ENCODE measurements at regions not wholly inside any gene's neighbourhood (a gene's known extent, or its start where the extent isn't known, plus 50 kb on each side); places are given as distances from the start of the nearest gene placed in this dataset.
"Not testable (repeated sequence)": the region's sequence is repeated elsewhere in the genome, so short reads cannot be mapped to it uniquely, and the experiment has no call there.

DNA sequence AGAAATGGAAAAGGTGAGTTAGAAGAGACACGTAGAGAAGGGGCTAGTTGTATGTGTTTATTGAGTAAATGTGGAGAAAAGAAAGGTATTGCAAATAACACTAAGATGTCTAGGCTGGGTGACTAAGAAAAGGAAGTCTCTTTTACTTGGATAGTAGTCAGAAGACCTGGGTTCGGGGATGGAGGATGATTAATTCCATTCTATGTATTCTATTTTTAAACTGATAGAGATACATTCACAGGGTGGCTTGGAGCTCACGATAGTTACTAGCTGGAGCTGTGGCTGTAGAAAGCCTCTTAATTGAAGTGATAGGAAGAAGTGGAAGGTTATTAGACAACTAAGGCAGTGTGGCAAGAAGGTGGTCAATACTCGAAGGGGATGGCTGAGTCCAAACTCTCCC lies 65.9 kb upstream of the TNIK start (continued):
- no peak for TF ChIP-seq RNF2 (IDR thresholded peaks at IDR 0.05; ENCODE audit: borderline replicate concordance, low read depth)
- no peak for TF ChIP-seq NR3C1 (IDR thresholded peaks at IDR 0.05)
- no peak for TF ChIP-seq ESRRA (IDR thresholded peaks at IDR 0.05; ENCODE audit: borderline replicate concordance, low read length)
- TF ChIP-seq, protein P1, sequence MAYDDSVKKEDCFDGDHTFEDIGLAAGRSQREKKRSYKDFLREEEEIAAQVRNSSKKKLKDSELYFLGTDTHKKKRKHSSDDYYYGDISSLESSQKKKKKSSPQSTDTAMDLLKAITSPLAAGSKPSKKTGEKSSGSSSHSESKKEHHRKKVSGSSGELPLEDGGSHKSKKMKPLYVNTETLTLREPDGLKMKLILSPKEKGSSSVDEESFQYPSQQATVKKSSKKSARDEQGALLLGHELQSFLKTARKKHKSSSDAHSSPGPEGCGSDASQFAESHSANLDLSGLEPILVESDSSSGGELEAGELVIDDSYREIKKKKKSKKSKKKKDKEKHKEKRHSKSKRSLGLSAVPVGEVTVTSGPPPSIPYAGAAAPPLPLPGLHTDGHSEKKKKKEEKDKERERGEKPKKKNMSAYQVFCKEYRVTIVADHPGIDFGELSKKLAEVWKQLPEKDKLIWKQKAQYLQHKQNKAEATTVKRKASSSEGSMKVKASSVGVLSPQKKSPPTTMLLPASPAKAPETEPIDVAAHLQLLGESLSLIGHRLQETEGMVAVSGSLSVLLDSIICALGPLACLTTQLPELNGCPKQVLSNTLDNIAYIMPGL (CRISPR knock-in tag; IDR thresholded peaks at IDR 0.05; ENCODE audit: borderline replicate concordance) = no peak
- TF ChIP-seq KDM1A (IDR thresholded peaks at IDR 0.05; ENCODE audit: low read depth) = no peak

DNA sequence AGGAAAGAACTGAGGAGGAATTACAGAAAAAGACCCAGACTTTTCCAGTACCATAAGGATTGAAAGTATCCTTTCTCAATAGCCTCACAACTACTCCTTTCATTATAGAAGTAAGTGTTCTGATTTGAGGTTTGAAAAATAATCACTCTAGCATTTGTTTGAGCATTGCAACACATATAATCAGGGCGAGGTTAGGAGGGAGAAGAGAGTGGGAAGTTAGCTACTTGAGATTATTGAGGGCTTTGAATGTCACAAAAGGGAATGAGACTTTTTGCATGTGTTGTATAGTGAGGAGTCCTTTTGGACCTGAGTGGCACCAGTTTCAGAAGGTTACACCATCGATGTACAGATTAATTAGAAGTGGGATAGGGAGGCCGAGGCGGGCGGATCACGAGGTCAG lies 65.2 kb upstream of the TNIK start:
- FAIRE-seq (no peak), ATAC-seq (no peak), DNase-seq (ENCODE audit: low read depth in 1 of 2, low spot score in 1 of 2) (no peak)
- H3K9me3 ChIP-seq = no peaks in the 10 kb centered on the region
- TF ChIP-seq RFX5 (IDR thresholded peaks at IDR 0.05) = no peak
- POLR2A ChIA-PET = no interaction called here
- H3K4me2 ChIP-seq = no peak overlapping the region
- CTCF ChIA-PET = no interaction called here
- 83% methylated on average over 6 of the region's 6 CpGs for WGBS (ENCODE audit: missing lambda C conversion rate)
- H3K27ac ChIP-seq = peak overlapping the region in 1 of 2 experiments; percentile 41; a peak in 2 of 6 replicates
- peaks cover 23% of the 10 kb centered on the region for H3K4me1 ChIP-seq
- H3K4me3 ChIP-seq = no peak overlapping the region

DNA sequence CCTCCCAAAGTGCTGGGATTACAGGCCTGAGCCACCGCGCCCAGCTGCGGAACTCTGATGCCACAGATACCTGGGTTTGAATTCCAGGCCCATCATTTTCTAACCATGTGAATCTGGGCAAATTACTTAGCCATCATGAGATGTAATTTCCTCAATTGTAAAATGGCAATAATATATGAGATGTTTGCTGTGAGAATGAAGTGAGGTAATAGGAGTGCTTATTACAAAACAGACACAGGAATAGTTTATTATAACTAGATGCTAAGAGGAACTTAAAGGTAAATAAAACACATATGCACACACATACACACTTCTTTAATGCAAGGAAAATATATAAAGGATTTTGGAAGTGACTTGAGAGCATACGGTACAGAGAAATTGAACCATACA lies 64.7 kb upstream of the TNIK start:
- Histone ChIP-seq H3K4me3 (no peak overlapping the region), H3K4me1 (peaks cover 23% of the 10 kb centered on the region), H3K9me3 (no peaks in the 10 kb centered on the region), H3K27ac (peak overlapping the region in 1 of 2 experiments; percentile 74; a peak in 3 of 6 replicates), H3K4me2 (peak overlapping the region; percentile 50; the same call in 1 of the 3 replicates)
- POLR2A ChIA-PET = no interaction called here
- WGBS (ENCODE audit: missing lambda C conversion rate) = 94% methylated on average over 4 of the region's 4 CpGs
- ATAC-seq (no peak), DNase-seq (ENCODE audit: low read depth in 1 of 2, low spot score in 1 of 2) (no peak), FAIRE-seq (no peak)
- TF ChIP-seq NFE2L2 (conservative IDR thresholded peaks at IDR 0.05; ENCODE audit: low read length) = no peak
- TF ChIP-seq MAFK (IDR thresholded peaks at IDR 0.05; ENCODE audit: partially characterized antibody) = no peak
- TF ChIP-seq CHD4 (IDR thresholded peaks at IDR 0.05; ENCODE audit: borderline replicate concordance) = no peak
- TF ChIP-seq SREBF2 (IDR thresholded peaks at IDR 0.05) = no peak
- TF ChIP-seq NR3C1 (IDR thresholded peaks at IDR 0.05) = no peak
- CTCF ChIA-PET = no interaction called here

DNA sequence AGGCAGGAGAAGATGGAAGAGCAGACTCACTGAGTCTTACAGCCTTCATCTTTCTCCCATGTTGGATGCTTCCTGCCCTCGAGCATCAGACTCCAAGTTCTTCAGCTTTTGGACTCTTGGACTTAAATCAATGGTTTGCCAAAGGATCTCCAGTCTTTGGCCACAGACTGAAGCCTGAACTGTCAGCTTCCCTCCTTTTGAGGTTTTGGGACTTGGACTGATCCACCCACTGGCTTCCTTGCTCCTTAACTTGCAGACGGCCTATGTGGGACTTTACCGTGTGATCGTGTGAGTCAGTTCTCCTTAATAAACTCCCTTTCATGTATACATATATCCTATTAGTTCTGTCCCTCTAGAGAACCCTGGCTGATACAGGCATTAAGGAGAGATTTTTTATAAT lies 62.4 kb upstream of the TNIK start:
- H3K4me3 ChIP-seq = no peak overlapping the region
- no peak for ATAC-seq
- POLR2A ChIA-PET = no interaction called here
- no peaks in the 10 kb centered on the region for H3K9me3 ChIP-seq
- DNase-seq (ENCODE audit: low read depth in 1 of 2, low spot score in 1 of 2) = no peak
- FAIRE-seq = no peak
- 83% methylated on average over 4 of the region's 4 CpGs for WGBS (ENCODE audit: missing lambda C conversion rate)
- TF ChIP-seq, protein P2, sequence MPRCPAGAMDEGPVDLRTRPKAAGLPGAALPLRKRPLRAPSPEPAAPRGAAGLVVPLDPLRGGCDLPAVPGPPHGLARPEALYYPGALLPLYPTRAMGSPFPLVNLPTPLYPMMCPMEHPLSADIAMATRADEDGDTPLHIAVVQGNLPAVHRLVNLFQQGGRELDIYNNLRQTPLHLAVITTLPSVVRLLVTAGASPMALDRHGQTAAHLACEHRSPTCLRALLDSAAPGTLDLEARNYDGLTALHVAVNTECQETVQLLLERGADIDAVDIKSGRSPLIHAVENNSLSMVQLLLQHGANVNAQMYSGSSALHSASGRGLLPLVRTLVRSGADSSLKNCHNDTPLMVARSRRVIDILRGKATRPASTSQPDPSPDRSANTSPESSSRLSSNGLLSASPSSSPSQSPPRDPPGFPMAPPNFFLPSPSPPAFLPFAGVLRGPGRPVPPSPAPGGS (IDR thresholded peaks at IDR 0.05) = no peak
- TF ChIP-seq HEYL (CRISPR knock-in tag; IDR thresholded peaks at IDR 0.05) = no peak
- TF ChIP-seq, protein P3, sequence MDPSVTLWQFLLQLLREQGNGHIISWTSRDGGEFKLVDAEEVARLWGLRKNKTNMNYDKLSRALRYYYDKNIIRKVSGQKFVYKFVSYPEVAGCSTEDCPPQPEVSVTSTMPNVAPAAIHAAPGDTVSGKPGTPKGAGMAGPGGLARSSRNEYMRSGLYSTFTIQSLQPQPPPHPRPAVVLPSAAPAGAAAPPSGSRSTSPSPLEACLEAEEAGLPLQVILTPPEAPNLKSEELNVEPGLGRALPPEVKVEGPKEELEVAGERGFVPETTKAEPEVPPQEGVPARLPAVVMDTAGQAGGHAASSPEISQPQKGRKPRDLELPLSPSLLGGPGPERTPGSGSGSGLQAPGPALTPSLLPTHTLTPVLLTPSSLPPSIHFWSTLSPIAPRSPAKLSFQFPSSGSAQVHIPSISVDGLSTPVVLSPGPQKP (IDR thresholded peaks at IDR 0.05; ENCODE audit: low read depth, low read length) = no peak
- TF ChIP-seq CHD4 (IDR thresholded peaks at IDR 0.05; ENCODE audit: borderline replicate concordance) = no peak
- no peak for TF ChIP-seq JUNB (IDR thresholded peaks at IDR 0.05)
- TF ChIP-seq, protein P4, sequence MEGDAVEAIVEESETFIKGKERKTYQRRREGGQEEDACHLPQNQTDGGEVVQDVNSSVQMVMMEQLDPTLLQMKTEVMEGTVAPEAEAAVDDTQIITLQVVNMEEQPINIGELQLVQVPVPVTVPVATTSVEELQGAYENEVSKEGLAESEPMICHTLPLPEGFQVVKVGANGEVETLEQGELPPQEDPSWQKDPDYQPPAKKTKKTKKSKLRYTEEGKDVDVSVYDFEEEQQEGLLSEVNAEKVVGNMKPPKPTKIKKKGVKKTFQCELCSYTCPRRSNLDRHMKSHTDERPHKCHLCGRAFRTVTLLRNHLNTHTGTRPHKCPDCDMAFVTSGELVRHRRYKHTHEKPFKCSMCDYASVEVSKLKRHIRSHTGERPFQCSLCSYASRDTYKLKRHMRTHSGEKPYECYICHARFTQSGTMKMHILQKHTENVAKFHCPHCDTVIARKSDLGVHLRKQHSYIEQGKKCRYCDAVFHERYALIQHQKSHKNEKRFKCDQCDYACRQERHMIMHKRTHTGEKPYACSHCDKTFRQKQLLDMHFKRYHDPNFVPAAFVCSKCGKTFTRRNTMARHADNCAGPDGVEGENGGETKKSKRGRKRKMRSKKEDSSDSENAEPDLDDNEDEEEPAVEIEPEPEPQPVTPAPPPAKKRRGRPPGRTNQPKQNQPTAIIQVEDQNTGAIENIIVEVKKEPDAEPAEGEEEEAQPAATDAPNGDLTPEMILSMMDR (IDR thresholded peaks at IDR 0.05) = no peak
- no peak for TF ChIP-seq ZNF302 (CRISPR knock-in tag; IDR thresholded peaks at IDR 0.05)
- no peak for TF ChIP-seq FOSL2 (IDR thresholded peaks at IDR 0.05)
- no peak for TF ChIP-seq FOSL2 (CRISPR knock-in tag; IDR thresholded peaks at IDR 0.05)
- TF ChIP-seq ZFP36 (IDR thresholded peaks at IDR 0.05; ENCODE audit: borderline replicate concordance, partially characterized antibody) = no peak
- TF ChIP-seq CBX8 (IDR thresholded peaks at IDR 0.05) = no peak
- TF ChIP-seq, protein P5, sequence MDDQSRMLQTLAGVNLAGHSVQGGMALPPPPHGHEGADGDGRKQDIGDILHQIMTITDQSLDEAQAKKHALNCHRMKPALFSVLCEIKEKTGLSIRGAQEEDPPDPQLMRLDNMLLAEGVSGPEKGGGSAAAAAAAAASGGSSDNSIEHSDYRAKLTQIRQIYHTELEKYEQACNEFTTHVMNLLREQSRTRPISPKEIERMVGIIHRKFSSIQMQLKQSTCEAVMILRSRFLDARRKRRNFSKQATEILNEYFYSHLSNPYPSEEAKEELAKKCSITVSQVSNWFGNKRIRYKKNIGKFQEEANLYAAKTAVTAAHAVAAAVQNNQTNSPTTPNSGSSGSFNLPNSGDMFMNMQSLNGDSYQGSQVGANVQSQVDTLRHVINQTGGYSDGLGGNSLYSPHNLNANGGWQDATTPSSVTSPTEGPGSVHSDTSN (IDR thresholded peaks at IDR 0.05) = no peak
- no peak for TF ChIP-seq MAFK (IDR thresholded peaks at IDR 0.05; ENCODE audit: partially characterized antibody)
- no peak overlapping the region for H3K4me2 ChIP-seq
- H3K4me1 ChIP-seq = peaks cover 23% of the 10 kb centered on the region
- no peak overlapping the region for H3K27ac ChIP-seq
- CTCF ChIA-PET = no interaction called here

DNA sequence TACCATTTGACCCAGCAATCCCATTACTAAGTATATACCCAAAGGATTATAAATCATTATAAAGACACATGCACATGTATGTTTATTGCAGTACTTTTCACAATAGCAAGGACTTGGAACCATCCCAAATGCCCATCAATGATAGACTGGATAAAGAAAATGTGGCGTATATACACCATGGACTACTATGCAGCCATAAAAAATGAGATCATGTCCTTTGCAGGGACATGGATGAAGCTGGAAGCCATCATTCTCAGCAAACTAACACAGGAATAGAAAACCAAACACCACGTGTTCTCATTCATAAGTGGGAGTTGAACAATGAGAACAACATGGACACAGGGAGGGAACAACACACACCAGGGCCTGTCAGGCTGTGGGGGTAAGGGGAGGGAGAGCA lies 59.2 kb upstream of the TNIK start:
- FAIRE-seq; H3K9me3 ChIP-seq; DNase-seq (ENCODE audit: low read depth in 1 of 2, low spot score in 1 of 2); H3K4me1 ChIP-seq; H3K4me2 ChIP-seq; ATAC-seq; H3K27ac ChIP-seq; POLR2A ChIA-PET; H3K4me3 ChIP-seq: not testable (repeated sequence)
- CTCF ChIA-PET = interaction anchor here (0.7 kb wide), 1 partner anchor 146 kb away, joined by 3 read pairs; no protein-coding TSS in a partner anchor
- WGBS (ENCODE audit: missing lambda C conversion rate) = 51% methylated on average over 2 of the region's 2 CpGs

Measured in A549 (cell line).